Tibial nerve (tissue), 4 donors: ENCODE measurements at regions not wholly inside any gene's neighbourhood (a gene's known extent, or its start where the extent isn't known, plus 50 kb on each side); places are given as distances from the start of the nearest gene placed in this dataset.

Experiments used
- DNase-seq, 2 donors: peaks; one replicate each; pipeline ENCODE4 v3.0.0-alpha.2; 2019; ENCODE audit warnings: low spot score in 2 of 2
- H3K27ac ChIP-seq, 4 donors: fragments of 200-600 bp; sonication (generic) in 3 of 4; one replicate each; pipeline ENCODE4 v1.5.1; 2017 to 2019; ENCODE audit warnings: mild to moderate bottlenecking in 1 of 4
- H3K27me3 ChIP-seq, 2 donors: fragments of 200-600 bp; sonication (generic) in 1 of 2; one replicate each; pipeline versions ENCODE4 v1.5.1 to v1.6.0; 2017 to 2019
- H3K36me3 ChIP-seq, 3 donors: fragments of 200-600 bp; sonication (generic); one replicate each; pipeline ENCODE4 v1.5.1; 2018 to 2019
- H3K4me1 ChIP-seq, 4 donors: fragments of 200-600 bp; sonication (generic) in 3 of 4; one replicate each; pipeline ENCODE4 v1.5.1; 2017 to 2019
- H3K4me3 ChIP-seq, 4 donors: fragments of 200-600 bp; sonication (generic) in 3 of 4; one replicate each; pipeline ENCODE4 v1.5.1; 2017 to 2019; ENCODE audit warnings: mild to moderate bottlenecking in 1 of 4, moderate library complexity in 1 of 4
- H3K9me3 ChIP-seq, 4 donors: fragments of 200-600 bp; sonication (generic) in 3 of 4; one replicate each; pipeline ENCODE4 v1.5.1; 2017 to 2019
- CTCF ChIP-seq, 5 experiments: fragments of 200-600 bp in 3 of 5; fragments of 450-650 bp in 2 of 5; sonication (generic) in 3 of 5; IDR thresholded peaks; one replicate each; pipeline ENCODE4 v1.5.1; 2016 to 2019; ENCODE audit warnings: antibody characterized with exemption in 5 of 5, mild to moderate bottlenecking in 3 of 5, moderate library complexity in 2 of 5
- EP300 ChIP-seq, 2 donors: sonication (generic); formaldehyde crosslinking; IDR thresholded peaks; one replicate each; pipeline ENCODE4 v1.6.1; 2017; ENCODE audit warnings: antibody characterized with exemption in 2 of 2, mild to moderate bottlenecking in 1 of 2
- POLR2A ChIP-seq, 2 donors: fragments of 450-650 bp; IDR thresholded peaks; one replicate each; pipeline ENCODE4 v1.6.1; 2017; ENCODE audit warnings: antibody characterized with exemption in 2 of 2, mild to moderate bottlenecking in 2 of 2, moderate library complexity in 2 of 2
- WGBS, 2 donors: methylation state at CpG; one replicate each; pipeline ENCODE4 v1.1.5; 2018; 5-methylcytosine and 5-hydroxymethylcytosine counted together

DNA sequence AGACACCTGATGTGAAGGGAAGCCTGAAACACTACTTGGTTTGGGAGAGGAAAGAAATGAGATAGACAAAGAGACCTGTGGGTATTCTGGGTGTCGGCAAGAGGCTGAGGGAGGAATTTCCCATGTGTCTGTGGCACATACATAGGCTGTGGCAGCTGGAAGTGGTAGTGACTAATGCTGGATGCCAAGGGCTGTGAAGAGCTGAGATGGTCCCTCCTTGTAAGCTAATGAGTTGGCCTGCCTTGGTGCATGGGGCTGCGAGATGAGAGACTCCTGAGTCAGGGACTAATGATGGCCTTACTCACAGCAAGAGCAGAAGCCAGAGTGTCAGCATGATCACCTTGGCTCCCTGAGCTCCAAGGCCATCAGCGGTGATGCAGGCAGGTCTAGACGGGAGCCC is 119.0 kb upstream of the EEPD1 start:
- Histone ChIP-seq H3K4me1 (peaks cover 0 to 29% (median 9%) of the 10 kb centered on the region in 4 donors), H3K27me3 (no peaks in the 10 kb centered on the region), H3K36me3 (no peaks in the 10 kb centered on the region), H3K4me3 (no peak overlapping the region), H3K27ac (no peak overlapping the region), H3K9me3 (no peaks in the 10 kb centered on the region)
- 66 to 67% methylated on average over 2 to 4 of the region's 4 CpGs for WGBS, 2 donors
- TF ChIP-seq POLR2A (IDR thresholded peaks at IDR 0.05), result no peak
- TF ChIP-seq EP300 (IDR thresholded peaks at IDR 0.05), result no peak
- no peak for TF ChIP-seq CTCF (IDR thresholded peaks at IDR 0.05)
- DNase-seq, result no peak

- WGBS, 2 donors, result 80 to 84% methylated on average over 7 of the region's 7 CpGs
- TF ChIP-seq EP300 (IDR thresholded peaks at IDR 0.05), result no peak
- TF ChIP-seq CTCF (IDR thresholded peaks at IDR 0.05), result no peak
- TF ChIP-seq POLR2A (IDR thresholded peaks at IDR 0.05), result no peak
- no peak overlapping the region for H3K27ac ChIP-seq
Observed at GRCh38 chr7:36035186-36035585, 117.9 kb upstream of the EEPD1 start.

DNA sequence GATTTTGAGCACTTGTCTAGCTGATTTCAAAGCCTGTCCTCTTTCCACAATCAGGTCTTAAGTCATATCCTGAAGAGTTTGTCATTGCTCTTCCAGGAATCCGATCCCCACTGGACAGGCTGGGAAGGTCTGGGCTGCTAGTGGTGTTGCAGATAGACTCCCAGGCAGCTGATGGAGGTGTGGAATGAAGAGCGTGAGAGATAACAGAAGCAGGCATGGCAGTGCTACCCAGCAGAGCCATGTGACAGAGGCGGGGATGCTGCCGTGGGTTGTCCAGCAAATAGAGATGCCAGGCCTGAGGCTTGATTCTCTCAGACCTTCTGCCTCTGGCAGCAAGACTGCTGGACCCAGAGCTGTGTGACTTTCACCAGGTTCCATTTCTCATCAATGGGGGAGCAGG is 116.5 kb upstream of the EEPD1 start:
- TF ChIP-seq CTCF (IDR thresholded peaks at IDR 0.05) (no peak), POLR2A (IDR thresholded peaks at IDR 0.05) (no peak), EP300 (IDR thresholded peaks at IDR 0.05) (no peak)
- no peaks in the 10 kb centered on the region for H3K36me3 ChIP-seq
- 74 to 87% methylated on average over 4 of the region's 4 CpGs for WGBS, 2 donors
- DNase-seq, result no peak
- peak overlapping the region in 2 of 4 donors; percentile 67 to 78 for H3K27ac ChIP-seq
- no peak overlapping the region for H3K4me3 ChIP-seq
- no peaks in the 10 kb centered on the region for H3K9me3 ChIP-seq
- H3K27me3 ChIP-seq, result no peaks in the 10 kb centered on the region
- H3K4me1 ChIP-seq, result peaks cover 0 to 23% (median 9%) of the 10 kb centered on the region in 4 donors

More at GRCh38 chr7:36035186-36035585, 117.9 kb upstream of the EEPD1 start:
- no peak overlapping the region for H3K4me3 ChIP-seq
- no peaks in the 10 kb centered on the region for H3K9me3 ChIP-seq
- no peak for DNase-seq
- no peaks in the 10 kb centered on the region for H3K27me3 ChIP-seq
- H3K4me1 ChIP-seq, result peaks cover 0 to 23% (median 9%) of the 10 kb centered on the region in 4 donors
- no peaks in the 10 kb centered on the region for H3K36me3 ChIP-seq

GRCh38 chr7:36037121-36037662 is 115.9 kb upstream of the EEPD1 start:
- WGBS, 2 donors, result 13 to 16% methylated on average over 11 of the region's 11 CpGs
- Histone ChIP-seq H3K4me1 (peaks cover 0 to 23% (median 9%) of the 10 kb centered on the region in 4 donors), H3K36me3 (no peaks in the 10 kb centered on the region), H3K4me3 (no peak overlapping the region), H3K9me3 (no peaks in the 10 kb centered on the region), H3K27ac (peak overlapping the region in 2 of 4 donors; percentile 67 to 78), H3K27me3 (no peaks in the 10 kb centered on the region)
- peak in 1 of 2 donors; percentile 48 for DNase-seq
- TF ChIP-seq CTCF (IDR thresholded peaks at IDR 0.05), result no peak
- TF ChIP-seq EP300 (IDR thresholded peaks at IDR 0.05), result peak in 1 of 2 donors; percentile 66

- Histone ChIP-seq H3K27me3 (no peaks in the 10 kb centered on the region), H3K4me1 (peaks cover 0 to 18% (median 9%) of the 10 kb centered on the region in 4 donors), H3K27ac (peak overlapping the region in 1 of 4 donors; percentile 78), H3K4me3 (no peak overlapping the region), H3K36me3 (no peaks in the 10 kb centered on the region), H3K9me3 (no peaks in the 10 kb centered on the region)
- DNase-seq, result no peak
- TF ChIP-seq EP300 (IDR thresholded peaks at IDR 0.05) (no peak), CTCF (IDR thresholded peaks at IDR 0.05) (no peak), POLR2A (IDR thresholded peaks at IDR 0.05) (no peak)
- WGBS, 2 donors, result 75 to 88% methylated on average over 7 of the region's 7 CpGs
Observed at GRCh38 chr7:36038063-36038721, 114.9 kb upstream of the EEPD1 start.
